Brain microvascular endothelial cell (primary cell): ENCODE measurements at regions not wholly inside any gene's neighbourhood (a gene's known extent, or its start where the extent isn't known, plus 50 kb on each side); places are given as distances from the start of the nearest gene placed in this dataset.

ENCODE experiments used
- DNase-seq: peaks from one replicate; pipeline ENCODE4 v3.0.0-alpha.2; 2020
- H3K27ac ChIP-seq: fragments of 250-450 bp; sonication (Bioruptor Pico); 2 replicates; pipeline ENCODE4 v1.5.1; 2020; ENCODE audit warnings: mild to moderate bottlenecking, moderate library complexity
- H3K27me3 ChIP-seq: fragments of 250-450 bp; sonication (Bioruptor Pico); replicated peaks from 2 replicates; pipeline ENCODE4 v1.5.1; 2020; ENCODE audit warnings: mild to moderate bottlenecking
- H3K36me3 ChIP-seq: fragments of 250-450 bp; sonication (Bioruptor Pico); replicated peaks from 2 replicates; pipeline ENCODE4 v1.5.1; 2020; ENCODE audit warnings: mild to moderate bottlenecking
- H3K4me3 ChIP-seq: 2 replicates; pipeline ENCODE4 v1.5.1; 2011; ENCODE audit warnings: low read depth, mild to moderate bottlenecking, control low read depth, low read length, moderate library complexity
- in situ Hi-C: cut with HindIII; loops from 2 replicates; pipeline ENCODE4 v1.10.0; 2017; ENCODE audit warnings: low sequenced_read_pairs, low pct_ligation_motif_present
- TF ChIP-seq, protein P1 (sequence below): IDR thresholded peaks from 2 replicates; pipeline ENCODE4 v1.5.1; 2011; ENCODE audit warnings: low read depth, mild to moderate bottlenecking, moderate library complexity, low read length, control low read depth, inconsistent platforms; ENCODE audit errors: missing control alignments

DNA sequence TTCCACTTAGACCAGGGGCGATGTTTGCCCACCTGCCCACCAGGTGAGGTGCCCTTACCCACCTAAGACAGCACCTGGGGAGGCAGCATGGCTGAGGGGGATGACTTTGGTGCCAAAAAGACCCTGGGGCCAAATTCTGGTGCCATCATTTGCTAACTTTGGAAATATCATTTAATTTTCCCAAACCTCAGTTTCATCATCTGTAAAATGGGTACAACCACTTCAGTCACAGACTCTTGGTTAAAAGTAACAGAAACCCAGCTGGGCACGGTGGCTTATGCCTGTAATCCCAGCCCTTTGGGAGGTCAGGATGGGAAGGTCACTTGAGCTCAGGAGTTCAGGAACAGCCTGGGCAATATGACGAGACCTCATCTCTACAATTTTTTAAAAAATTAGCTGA, 177.8 kb downstream of the USP12 start:
- Histone ChIP-seq H3K27ac (no peak overlapping the region), H3K36me3 (no peaks in the 10 kb centered on the region), H3K27me3 (no peaks in the 10 kb centered on the region), H3K4me3 (no peak overlapping the region)
- no peak for DNase-seq
- TF ChIP-seq, protein P1, sequence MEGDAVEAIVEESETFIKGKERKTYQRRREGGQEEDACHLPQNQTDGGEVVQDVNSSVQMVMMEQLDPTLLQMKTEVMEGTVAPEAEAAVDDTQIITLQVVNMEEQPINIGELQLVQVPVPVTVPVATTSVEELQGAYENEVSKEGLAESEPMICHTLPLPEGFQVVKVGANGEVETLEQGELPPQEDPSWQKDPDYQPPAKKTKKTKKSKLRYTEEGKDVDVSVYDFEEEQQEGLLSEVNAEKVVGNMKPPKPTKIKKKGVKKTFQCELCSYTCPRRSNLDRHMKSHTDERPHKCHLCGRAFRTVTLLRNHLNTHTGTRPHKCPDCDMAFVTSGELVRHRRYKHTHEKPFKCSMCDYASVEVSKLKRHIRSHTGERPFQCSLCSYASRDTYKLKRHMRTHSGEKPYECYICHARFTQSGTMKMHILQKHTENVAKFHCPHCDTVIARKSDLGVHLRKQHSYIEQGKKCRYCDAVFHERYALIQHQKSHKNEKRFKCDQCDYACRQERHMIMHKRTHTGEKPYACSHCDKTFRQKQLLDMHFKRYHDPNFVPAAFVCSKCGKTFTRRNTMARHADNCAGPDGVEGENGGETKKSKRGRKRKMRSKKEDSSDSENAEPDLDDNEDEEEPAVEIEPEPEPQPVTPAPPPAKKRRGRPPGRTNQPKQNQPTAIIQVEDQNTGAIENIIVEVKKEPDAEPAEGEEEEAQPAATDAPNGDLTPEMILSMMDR = no peak
- in situ Hi-C loops = no loop called here

DNA sequence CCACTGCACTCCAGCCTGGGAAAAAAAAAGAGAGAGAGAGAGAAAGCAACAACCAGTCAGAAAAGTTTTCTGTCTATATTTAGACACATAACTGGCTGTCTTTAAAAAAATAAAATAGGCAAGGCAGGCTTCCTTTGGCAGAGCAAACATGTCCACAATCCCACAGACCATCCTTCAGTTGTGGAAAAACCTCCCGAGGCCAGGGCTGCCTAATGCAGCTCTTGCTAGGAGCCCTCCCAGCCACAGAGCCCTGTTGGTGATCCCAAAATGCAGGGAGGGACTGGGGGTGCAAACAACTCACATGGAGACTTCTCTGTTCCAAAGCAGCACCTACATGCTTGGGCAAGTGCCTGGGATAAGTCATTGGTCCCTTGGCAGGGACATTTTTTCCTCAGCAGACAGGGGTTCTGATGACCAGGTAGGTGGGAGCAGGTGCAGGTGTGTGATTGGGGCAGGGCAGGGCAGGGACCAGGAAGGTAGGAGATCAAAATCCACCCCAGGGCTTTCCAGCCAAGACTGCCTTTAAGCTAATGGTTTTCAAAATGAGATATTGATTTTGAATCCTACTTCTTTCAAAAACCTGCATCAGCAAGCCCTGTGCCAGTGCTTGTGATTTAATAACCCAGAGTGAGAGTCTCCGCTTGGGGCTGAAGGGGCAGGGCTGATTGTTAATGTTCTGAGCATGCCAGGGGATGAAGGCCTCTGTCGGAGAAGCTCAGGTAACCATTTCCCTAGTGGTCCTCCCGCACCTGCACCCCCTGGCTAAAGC, 178.5 kb downstream of the USP12 start:
- TF ChIP-seq, protein P1 = no peak
- H3K27me3 ChIP-seq = no peaks in the 10 kb centered on the region
- no peak overlapping the region for H3K4me3 ChIP-seq
- H3K27ac ChIP-seq = no peak overlapping the region
- H3K36me3 ChIP-seq = no peaks in the 10 kb centered on the region
- DNase-seq = no peak
- in situ Hi-C loops = no loop called here

DNA sequence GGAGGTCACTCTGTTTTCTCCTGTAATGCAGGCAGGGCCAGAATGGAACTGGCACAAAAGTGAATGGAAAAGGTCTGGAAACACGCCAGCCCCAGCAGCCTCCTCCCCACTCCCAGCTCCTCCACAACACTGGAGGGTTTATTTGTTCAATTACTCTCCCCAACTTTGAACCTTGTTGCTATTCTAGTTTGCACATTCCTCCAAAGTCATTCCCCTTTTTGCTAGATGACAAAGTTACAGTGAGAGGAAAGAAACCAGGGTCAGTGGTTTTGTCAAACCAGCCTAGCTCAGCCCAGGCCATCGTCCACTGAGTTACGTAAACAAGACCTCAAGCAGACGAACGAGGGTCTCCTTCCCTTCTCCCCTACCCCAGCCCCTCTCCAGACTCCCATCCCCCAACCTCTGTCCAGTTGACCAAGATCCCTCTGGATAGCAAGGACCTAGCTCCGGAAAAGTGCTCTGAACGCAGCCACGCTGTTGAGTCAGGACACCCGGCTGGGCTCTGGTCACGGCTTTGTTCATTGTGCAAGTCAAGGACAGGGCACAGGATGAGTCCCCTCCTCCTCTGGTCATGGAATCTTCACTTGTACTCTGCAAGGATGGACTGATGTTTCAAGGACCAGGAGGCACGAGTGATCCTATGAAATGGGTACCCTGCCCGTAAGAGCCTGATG, 180.0 kb downstream of the USP12 start:
- in situ Hi-C loops = no loop called here
- no peaks in the 10 kb centered on the region for H3K36me3 ChIP-seq
- H3K27me3 ChIP-seq = no peaks in the 10 kb centered on the region
- H3K4me3 ChIP-seq = no peak overlapping the region
- TF ChIP-seq, protein P1 = no peak
- no peak overlapping the region for H3K27ac ChIP-seq
- DNase-seq = no peak

DNA sequence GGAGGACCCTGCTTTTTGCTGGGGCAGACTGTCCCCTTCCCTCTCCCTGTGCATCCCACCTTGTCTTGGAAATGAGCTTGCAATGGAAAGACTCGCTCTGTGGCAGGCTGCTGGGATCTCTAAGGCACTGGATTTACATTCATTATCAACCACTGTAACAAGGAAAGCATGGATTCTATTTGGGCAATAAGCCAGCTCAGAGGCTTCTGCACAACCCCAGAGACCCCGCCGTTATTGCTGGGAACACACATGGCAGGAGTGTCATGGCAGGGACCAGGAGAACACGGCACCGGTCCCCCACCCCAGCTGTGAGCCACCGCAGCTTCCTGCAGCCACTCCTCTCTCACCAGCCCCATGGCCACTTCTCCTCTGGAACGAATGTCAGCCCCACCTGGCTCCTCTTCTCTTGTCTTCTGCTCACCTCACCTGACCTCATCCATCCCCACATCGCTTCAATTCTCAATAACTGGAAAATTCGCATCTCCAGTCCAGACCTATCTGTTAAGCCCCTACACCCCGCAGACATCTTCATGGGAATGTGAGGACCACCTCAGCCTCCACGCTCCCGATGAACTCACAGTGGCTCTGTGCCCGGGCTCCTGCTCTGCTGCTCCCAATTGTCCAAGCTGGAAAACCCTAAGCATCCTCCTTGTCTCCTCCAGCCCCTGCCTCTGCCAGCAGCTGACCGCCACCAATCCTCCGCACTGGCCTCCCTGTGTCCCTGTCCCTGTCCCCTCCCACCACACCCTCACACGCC, 181.5 kb downstream of the USP12 start:
- H3K27me3 ChIP-seq = no peaks in the 10 kb centered on the region

DNA sequence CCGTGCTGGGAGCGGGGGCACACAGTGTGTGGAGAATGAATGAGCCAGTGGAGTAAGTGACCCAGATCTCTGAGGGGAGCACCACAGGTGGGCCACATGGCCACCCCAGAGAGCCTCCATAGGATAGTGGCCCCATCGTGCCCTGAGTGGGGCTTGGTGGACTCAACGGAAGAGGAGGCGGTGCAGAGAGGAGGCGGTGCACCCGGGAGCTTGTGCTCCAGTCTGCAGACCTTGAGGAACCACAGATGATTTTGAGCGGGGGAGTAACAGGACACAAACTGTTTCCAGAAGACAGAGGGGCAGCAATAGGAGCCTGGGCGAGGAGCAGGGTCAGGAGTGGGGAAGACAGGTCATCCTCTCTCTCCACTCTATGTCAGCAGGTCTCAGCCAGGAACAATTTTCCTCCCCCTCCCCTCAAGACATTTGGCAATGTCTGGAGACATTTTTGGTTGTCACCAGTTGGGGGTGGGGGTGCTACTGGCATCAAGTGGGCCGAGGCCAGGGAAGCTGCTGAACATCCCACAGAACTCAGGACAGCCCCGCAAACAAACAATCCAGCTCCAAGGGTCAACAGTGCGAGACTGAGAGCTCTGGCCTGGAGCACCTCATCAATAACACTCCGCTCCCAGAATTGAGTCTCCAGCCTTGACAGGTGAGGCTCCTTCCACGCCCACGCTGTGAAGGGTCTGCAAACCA, 182.2 kb downstream of the USP12 start:
- DNase-seq = no peak
- Histone ChIP-seq H3K36me3 (no peaks in the 10 kb centered on the region), H3K4me3 (no peak overlapping the region), H3K27me3 (no peaks in the 10 kb centered on the region), H3K27ac (no peak overlapping the region)
- in situ Hi-C loops = no loop called here
- TF ChIP-seq, protein P1 = no peak

More for the DNA sequence above, 181.5 kb downstream of the USP12 start:
- TF ChIP-seq, protein P1 = no peak
- no peaks in the 10 kb centered on the region for H3K36me3 ChIP-seq
- H3K4me3 ChIP-seq = no peak overlapping the region
- H3K27ac ChIP-seq = no peak overlapping the region
- DNase-seq = no peak
- in situ Hi-C loops = no loop called here
